22Rv1 (cell line): ENCODE measurements at regions not wholly inside any gene's neighbourhood (a gene's known extent, or its start where the extent isn't known, plus 50 kb on each side); places are given as distances from the start of the nearest gene placed in this dataset.

Experiments
- H3K27ac ChIP-seq: fragments of 450-650 bp; 2 replicates; pipeline ENCODE4 v1.5.1; 2017
- CTCF ChIP-seq: fragments of 450-650 bp; IDR thresholded peaks from 2 replicates; pipeline ENCODE4 v1.5.1; 2017; ENCODE audit warnings: mild to moderate bottlenecking
- ZFX ChIP-seq: fragments of 450-650 bp; IDR thresholded peaks from 2 replicates; pipeline ENCODE4 v1.6.1; 2017; ENCODE audit warnings: antibody characterized with exemption, borderline replicate concordance

GRCh38 chr7:46164629-46165028 is 243.6 kb upstream of the IGFBP3 start:
- no peak for TF ChIP-seq ZFX
- no peak overlapping the region for H3K27ac ChIP-seq

GRCh38 chr7:46163246-46163645 is 242.2 kb upstream of the IGFBP3 start:
- TF ChIP-seq CTCF = no peak
- TF ChIP-seq ZFX = no peak
- no peak overlapping the region for H3K27ac ChIP-seq

- H3K27ac ChIP-seq = no peak overlapping the region
- TF ChIP-seq CTCF (no peak), ZFX (no peak)
These were observed 241.5 kb upstream of the IGFBP3 start for GRCh38 chr7:46162609-46163008.

- H3K27ac ChIP-seq = no peak overlapping the region
- TF ChIP-seq CTCF (no peak), ZFX (no peak)
These were observed 239.8 kb upstream of the IGFBP3 start for GRCh38 chr7:46160861-46161260.

- TF ChIP-seq CTCF = no peak
- no peak for TF ChIP-seq ZFX
- no peak overlapping the region for H3K27ac ChIP-seq
These were observed 236.9 kb upstream of the IGFBP3 start for GRCh38 chr7:46157931-46158330.

GRCh38 chr7:46157404-46157803 is 236.3 kb upstream of the IGFBP3 start:
- H3K27ac ChIP-seq = no peak overlapping the region
- TF ChIP-seq CTCF = no peak
- TF ChIP-seq ZFX = no peak

GRCh38 chr7:46156853-46157252 is 235.8 kb upstream of the IGFBP3 start:
- TF ChIP-seq CTCF (no peak), ZFX (no peak)
- no peak overlapping the region for H3K27ac ChIP-seq

- H3K27ac ChIP-seq = no peak overlapping the region
- TF ChIP-seq ZFX (no peak), CTCF (no peak)
These were observed 235.0 kb upstream of the IGFBP3 start for GRCh38 chr7:46156086-46156485.
